ENCODE measurements at regions not wholly inside any gene's neighbourhood (a gene's known extent, or its start where the extent isn't known, plus 50 kb on each side); places are given as distances from the start of the nearest gene placed in this dataset.
"Not testable (repeated sequence)": the region's sequence is repeated elsewhere in the genome, so short reads cannot be mapped to it uniquely, and the experiment has no call there.

- no peak for DNase-seq (ENCODE audit: insufficient read length, low spot score)
- no peak for FAIRE-seq
These were observed 1313.6 kb downstream of the TBC1D22A start for GRCh38 chr22:48076008-48076407.

DNA sequence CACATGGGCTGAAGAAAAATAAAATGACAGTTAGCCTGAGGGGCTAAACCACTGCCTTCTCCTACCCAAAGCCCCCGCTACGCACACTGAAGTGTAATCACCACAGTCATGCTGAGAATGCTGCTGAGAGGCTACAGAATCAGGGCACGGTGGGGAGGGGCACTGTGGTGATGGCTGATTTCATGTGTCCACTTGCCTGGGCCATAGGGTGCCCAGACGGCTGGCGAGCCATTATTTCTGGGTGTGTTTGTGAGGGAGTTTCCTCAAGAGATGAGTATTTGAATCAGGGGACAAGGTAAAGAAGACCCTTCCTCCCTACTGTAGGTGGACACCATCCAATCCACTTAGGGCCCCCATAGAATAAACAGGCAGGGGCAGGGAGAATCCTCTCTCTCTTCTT lies 1313.2 kb downstream of the TBC1D22A start:
- no peak for FAIRE-seq
- no peak for DNase-seq (ENCODE audit: insufficient read length, low spot score)

- DNase-seq (ENCODE audit: insufficient read length, low spot score) (no peak), FAIRE-seq (no peak)
These were observed 1310.3 kb downstream of the TBC1D22A start for GRCh38 chr22:48072777-48073176.

DNA sequence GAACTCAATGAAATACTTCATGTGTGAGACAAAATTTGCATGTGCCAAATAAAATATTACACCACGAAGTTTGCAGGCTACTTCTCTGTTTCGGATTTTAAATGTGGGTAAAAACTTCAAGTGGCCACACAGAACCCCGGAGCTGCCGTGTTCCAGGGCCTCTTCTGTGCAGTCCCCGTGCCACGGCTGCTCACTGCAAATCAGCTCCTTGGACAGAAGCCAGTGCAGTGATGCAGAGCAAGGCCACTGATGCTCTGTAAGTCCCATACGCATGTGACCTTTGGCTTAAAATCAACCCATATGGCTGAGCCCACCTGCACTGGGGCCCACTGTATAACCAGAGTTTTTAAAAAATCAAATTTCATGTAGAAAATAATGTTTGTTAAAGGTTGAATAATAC lies 1309.4 kb downstream of the TBC1D22A start:
- DNase-seq (ENCODE audit: insufficient read length, low spot score) (no peak), FAIRE-seq (no peak)

DNA sequence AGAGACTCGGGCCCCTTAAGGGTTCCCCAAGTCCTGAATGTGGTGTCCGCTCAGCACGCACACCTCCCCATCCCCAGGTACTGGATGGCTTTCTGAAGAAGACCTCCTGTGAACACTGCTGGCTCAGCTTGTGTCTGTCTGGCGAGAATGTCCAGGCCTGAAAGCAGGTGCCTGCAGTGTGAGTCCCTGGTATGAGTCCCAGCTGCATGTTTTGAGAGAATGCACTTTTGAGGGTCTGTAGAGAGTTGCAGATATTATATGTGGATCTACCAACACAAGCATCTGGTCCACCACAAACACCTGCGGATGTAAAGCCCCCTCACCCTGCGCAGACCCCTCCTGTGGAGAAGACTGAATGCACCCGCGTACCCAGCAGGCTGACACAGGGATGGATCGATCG lies 1308.9 kb downstream of the TBC1D22A start:
- DNase-seq (ENCODE audit: insufficient read length, low spot score) = no peak
- no peak for FAIRE-seq

DNA sequence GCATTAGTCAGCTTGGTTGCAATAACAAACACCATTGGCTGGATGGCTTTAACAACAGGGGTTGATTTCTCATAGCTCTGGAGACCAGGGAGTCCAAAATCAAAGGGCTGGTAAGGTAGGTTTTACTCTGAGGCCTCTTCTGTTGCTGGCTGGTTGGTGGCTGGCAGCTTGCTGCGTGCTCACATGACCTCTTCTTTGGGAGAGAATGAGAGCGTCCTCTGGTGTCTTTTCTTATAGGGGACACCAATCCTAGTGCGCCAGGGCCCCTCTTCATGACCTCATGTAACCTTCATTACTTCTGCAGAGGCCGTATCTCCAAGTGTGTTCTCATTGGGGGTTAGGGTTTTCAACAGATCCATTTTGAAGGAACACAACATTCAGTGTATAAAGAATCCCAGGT lies 1308.3 kb downstream of the TBC1D22A start:
- FAIRE-seq (no peak), DNase-seq (ENCODE audit: insufficient read length, low spot score) (no peak)

GRCh38 chr22:48070083-48070482 lies 1307.6 kb downstream of the TBC1D22A start:
- DNase-seq (ENCODE audit: insufficient read length, low spot score) (no peak), FAIRE-seq (no peak)

DNA sequence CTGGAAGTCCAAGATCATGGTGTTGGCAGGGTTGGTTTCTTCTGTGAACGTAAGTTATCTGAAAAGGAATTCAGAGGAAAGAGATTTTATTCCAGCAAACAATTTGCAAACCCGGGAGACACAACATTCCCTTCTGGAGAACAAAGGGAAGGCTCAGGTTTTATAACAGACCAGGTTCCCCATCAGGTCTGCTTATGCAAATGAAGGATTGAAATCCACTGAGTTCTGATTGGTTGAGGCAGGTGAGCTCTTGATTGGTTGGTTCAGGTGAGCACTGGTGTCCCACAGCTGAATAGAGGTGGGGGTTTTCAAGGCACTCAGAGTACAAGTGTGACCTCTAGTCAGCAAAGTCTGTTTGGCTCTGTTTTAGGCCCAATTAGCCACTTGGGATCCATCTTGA lies 1306.8 kb downstream of the TBC1D22A start:
- no peak for FAIRE-seq
- no peak for DNase-seq (ENCODE audit: insufficient read length, low spot score)

DNA sequence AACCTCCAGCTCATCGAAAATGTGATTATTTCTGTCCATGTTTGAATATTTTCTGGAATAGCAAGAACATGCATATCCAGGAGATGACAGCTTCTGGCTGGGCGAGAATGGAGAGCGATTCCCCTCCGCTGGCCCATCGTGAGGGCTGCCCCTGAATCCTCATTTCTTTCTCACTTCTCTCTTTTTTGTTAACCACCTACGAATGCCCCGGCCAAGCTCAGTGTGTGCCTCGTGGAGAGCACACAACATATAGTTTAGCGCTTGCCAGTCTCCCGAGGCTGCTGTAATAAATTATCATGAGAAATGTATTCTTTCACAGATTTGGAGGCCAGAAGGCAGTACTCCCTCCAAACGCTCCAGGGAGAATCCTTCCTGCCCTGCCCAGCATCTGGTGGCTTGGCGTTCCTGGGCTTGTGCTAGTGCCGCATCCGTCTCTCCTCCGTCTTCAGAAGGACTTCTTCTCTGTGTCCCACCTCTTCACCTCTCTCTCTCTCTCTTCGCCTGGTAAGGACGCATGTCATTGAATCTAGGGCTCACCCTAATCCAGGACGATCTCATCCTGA lies 1306.0 kb downstream of the TBC1D22A start:
- no peak for DNase-seq (ENCODE audit: insufficient read length, low spot score)
- no peak for FAIRE-seq

- FAIRE-seq = no peak
These were observed 1303.4 kb downstream of the TBC1D22A start for GRCh38 chr22:48065892-48066291.

GRCh38 chr22:48061726-48062125 lies 1299.3 kb downstream of the TBC1D22A start:
- DNase-seq (ENCODE audit: insufficient read length, low spot score) (no peak), FAIRE-seq (no peak)

More at GRCh38 chr22:48065892-48066291, 1303.4 kb downstream of the TBC1D22A start:
- DNase-seq (ENCODE audit: insufficient read length, low spot score) = no peak

DNA sequence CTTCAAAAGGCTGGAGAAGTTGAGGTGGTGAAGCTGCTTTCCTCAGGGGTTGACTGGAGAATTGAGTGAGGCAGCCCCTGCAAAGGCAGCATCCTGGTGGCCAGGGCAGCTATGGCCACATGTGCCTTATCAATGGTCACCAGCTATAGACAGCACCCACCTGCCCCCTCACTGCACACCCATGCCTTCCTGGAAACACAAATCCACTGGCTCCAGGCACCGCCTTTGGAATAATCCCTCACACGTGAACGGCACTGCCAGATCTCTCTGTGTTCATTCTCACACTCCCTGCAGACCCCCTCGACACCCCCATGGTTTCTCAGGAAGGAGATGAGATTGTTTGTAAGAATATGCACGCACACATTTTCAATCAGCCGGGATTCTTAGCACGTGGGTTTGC lies 1297.8 kb downstream of the TBC1D22A start:
- DNase-seq (ENCODE audit: insufficient read length, low spot score) (no peak), FAIRE-seq (no peak)

DNA sequence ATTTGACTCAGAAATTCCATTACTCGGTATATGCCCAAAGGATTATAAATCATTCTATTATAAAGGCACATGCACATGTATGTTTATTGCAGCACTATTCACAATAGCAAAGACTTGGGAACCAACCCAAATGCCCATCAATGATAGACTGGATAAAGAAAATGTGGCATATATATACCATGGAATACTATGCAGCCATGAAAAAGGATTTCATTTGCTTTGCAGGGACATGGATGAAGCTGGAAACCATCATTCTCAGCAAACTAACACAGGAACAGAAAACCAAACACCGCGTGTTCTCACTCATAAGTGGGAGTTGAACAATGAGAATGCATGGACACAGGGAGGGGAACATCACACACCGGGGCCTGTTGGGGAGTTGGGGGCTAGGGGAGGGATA lies 1297.1 kb downstream of the TBC1D22A start:
- not testable (repeated sequence) for FAIRE-seq

DNA sequence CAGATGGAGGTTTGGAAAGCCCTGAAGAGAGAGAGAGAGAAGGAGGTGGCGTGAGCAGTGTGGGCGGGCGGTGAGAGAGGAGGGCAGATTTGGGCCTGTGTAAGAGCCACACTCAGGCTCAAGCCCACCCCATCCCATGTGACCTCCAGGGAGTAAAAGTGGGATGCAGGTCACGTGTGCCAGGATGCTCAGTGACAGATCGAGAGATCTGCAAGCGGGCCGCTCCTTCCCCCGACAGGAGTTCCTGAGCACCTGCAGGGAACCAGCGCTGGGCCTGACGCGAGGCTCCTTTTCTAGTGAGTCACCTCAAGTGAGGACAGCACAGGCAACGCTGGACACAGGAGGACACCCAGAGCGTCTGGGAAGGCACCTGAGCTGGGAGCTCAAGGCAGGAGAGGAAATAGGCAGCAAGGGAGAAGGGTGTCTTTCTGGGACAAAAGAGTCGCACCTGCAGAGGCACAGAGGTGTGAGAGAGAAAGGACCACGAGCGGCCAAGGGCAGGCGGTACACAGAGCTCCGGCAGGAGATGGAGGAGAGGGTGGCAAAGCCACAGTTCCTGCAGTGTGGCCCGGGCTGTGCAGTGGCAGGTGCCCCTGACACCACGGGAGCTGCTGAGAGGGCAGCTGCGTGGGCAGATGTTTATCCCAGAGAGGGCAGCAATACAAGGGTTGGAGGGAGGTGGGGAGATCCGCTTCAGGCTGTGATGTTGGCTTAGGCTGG lies 1294.8 kb downstream of the TBC1D22A start:
- no peak for FAIRE-seq
- DNase-seq (ENCODE audit: insufficient read length, low spot score) = no peak

More for the DNA sequence above, 1297.1 kb downstream of the TBC1D22A start:
- DNase-seq (ENCODE audit: insufficient read length, low spot score) = not testable (repeated sequence)

GRCh38 chr22:48055827-48056226 lies 1293.4 kb downstream of the TBC1D22A start:
- FAIRE-seq = no peak
- DNase-seq (ENCODE audit: insufficient read length, low spot score) = no peak

DNA sequence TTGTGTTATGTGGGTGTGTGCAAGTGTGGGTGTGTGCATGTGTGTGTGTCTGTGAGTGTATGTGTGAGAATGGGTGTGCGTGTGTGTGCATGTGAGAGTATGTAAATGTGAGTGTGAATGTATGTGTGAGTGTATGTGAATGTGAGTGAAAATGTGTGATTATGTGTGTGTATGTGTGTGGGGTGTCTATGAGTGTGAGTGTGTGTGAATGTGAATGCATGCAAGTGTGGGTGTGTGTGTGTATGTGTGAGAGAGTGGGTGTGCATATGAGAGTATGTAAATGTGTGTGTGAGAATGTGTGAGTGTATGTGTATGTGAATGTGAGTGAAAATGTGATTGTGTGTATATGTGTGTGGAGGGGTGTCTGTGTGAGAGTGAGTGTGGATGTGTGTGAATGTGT lies 1292.7 kb downstream of the TBC1D22A start:
- DNase-seq (ENCODE audit: insufficient read length, low spot score) (no peak), FAIRE-seq (no peak)

DNA sequence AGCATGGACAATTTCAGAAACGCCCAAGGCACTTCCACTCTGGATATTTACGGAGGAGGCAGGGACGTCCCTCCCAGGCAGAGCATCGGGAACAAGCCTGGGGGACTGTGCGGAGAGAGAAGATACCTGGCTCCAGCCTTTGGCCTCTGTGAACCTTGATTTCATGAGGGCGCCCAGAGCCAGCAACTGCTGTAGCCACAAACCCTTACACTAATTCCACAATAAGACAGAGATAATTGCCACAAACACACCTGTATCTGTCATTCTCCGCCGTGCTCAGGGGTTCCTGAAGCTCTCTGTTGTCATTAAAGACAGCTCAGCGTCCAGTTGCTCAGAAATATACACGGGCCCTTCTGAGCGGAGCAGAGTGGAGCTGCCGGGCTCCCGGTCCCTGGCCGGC lies 1292.1 kb downstream of the TBC1D22A start:
- FAIRE-seq (no peak), DNase-seq (ENCODE audit: insufficient read length, low spot score) (no peak)

- FAIRE-seq = no peak
- no peak for DNase-seq (ENCODE audit: insufficient read length, low spot score)
These were observed 1291.5 kb downstream of the TBC1D22A start for GRCh38 chr22:48053973-48054372.

DNA sequence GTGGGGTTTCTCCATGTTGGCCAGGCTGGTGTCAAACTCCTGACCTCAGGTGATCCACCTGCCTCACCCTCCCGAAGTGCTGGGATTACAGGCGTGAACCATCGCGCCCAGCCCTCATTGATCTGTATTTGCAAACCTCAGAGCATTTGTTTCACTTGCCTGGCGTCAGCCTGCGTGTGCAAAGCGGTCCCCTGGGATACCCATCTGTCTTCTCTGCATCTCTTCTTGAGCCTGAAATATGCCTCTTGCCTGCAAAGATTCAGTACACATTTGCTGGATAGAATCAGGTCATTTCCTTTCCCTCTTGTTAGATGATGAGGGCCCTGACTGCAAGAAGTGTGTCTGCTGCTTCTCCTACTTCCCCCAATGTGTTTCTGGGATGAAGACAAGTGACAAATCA lies 1291.0 kb downstream of the TBC1D22A start:
- FAIRE-seq (no peak), DNase-seq (ENCODE audit: insufficient read length, low spot score) (no peak)

DNA sequence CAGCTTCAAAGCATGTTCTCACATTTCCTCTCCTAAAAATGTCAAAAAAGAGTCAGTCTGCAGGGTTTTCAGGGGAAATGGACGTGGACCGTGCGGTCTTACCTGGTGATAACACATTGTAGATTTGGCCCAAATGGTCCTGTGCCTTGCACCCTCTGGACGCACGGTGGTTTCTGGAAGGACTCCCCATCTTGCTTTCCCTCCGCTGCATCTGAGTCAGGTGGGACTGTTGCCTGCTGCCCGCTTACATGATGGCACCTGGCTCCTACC lies 1290.1 kb downstream of the TBC1D22A start:
- no peak for FAIRE-seq
- no peak for DNase-seq (ENCODE audit: insufficient read length, low spot score)

GRCh38 chr22:48051796-48052620 lies 1289.6 kb downstream of the TBC1D22A start:
- FAIRE-seq (no peak), DNase-seq (ENCODE audit: insufficient read length, low spot score) (no peak)

- no peak for DNase-seq (ENCODE audit: insufficient read length, low spot score)
- FAIRE-seq = no peak
These were observed 1288.4 kb downstream of the TBC1D22A start for GRCh38 chr22:48050836-48051235.

All from HTR-8/SVneo (cell line).